ENCODE measurements at regions not wholly inside any gene's neighbourhood (a gene's known extent, or its start where the extent isn't known, plus 50 kb on each side); places are given as distances from the start of the nearest gene placed in this dataset.

DNA sequence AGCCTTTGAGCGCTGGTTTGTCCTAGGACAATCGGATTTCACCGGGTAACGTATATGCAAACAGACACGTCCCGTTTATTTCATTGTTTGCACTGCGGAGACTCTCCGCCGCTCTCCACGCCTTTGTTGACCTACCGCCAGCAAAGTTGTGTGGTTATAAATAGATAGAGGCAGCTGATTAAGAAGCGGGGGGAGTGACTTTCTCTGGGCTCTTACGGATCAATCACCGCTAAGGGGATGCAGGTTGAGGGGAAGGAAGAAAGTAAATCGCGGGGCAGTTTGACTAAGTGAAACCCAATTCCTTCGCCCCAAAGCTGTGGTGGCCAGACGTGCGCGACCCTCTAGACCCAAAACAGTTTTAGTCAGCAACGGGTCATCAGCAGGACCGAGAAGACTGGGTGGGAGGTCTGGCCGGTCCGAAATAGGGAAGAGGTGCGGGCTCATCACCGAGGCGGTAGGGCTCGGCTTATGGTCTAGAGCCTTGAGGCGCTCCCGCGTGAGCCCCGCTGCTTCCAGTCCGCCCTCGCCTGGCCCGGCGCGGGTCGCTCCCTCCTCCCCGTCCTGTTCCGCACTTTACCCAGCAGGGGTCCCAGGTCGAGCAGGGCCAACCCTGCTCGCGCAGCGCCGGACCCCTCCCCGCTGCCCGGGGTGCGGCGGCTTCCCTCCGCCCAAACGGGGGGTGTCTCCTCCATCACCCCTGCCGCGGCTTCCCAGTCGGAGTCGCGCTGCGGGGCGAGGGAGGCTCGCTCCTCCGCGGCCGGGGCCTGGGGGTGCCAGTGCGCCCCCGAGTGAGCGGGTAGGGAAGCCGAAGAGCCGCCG is 120.8 kb upstream of the RRP15 start:
- peak; percentile 6 for DNase-seq
- Mint-ChIP-seq H3K4me3 (peak overlapping the region; percentile 84), H3K27ac (no peak overlapping the region), H3K9me3 (no peaks in the 10 kb centered on the region), H3K36me3 (ENCODE audit: low read depth) (no peaks in the 10 kb centered on the region), H3K27me3 (ENCODE audit: insufficient read depth) (peaks cover 23% of the 10 kb centered on the region), H3K4me1 (ENCODE audit: low read depth) (peaks cover 11% of the 10 kb centered on the region)
- no peak for TF ChIP-seq CTCF (IDR thresholded peaks at IDR 0.05)

GRCh38 chr1:218164930-218165700 is 120.0 kb upstream of the RRP15 start:
- Mint-ChIP-seq H3K36me3 (ENCODE audit: low read depth) (no peaks in the 10 kb centered on the region), H3K4me3 (peak overlapping the region; percentile 72), H3K4me1 (ENCODE audit: low read depth) (peaks cover 11% of the 10 kb centered on the region), H3K9me3 (no peaks in the 10 kb centered on the region), H3K27ac (no peak overlapping the region), H3K27me3 (ENCODE audit: insufficient read depth) (peaks cover 24% of the 10 kb centered on the region)
- no peak for TF ChIP-seq CTCF (IDR thresholded peaks at IDR 0.05)
- DNase-seq = no peak

- H3K36me3 Mint-ChIP-seq (ENCODE audit: low read depth) = no peaks in the 10 kb centered on the region
- peak overlapping the region; percentile 72 for H3K4me3 Mint-ChIP-seq
- TF ChIP-seq CTCF (IDR thresholded peaks at IDR 0.05) = no peak
- H3K4me1 Mint-ChIP-seq (ENCODE audit: low read depth) = peaks cover 11% of the 10 kb centered on the region
- no peak overlapping the region for H3K27ac Mint-ChIP-seq
- H3K27me3 Mint-ChIP-seq (ENCODE audit: insufficient read depth) = peaks cover 24% of the 10 kb centered on the region
- no peak for DNase-seq
- H3K9me3 Mint-ChIP-seq = no peaks in the 10 kb centered on the region
Measured at GRCh38 chr1:218165701-218166114, 119.4 kb upstream of the RRP15 start.

DNA sequence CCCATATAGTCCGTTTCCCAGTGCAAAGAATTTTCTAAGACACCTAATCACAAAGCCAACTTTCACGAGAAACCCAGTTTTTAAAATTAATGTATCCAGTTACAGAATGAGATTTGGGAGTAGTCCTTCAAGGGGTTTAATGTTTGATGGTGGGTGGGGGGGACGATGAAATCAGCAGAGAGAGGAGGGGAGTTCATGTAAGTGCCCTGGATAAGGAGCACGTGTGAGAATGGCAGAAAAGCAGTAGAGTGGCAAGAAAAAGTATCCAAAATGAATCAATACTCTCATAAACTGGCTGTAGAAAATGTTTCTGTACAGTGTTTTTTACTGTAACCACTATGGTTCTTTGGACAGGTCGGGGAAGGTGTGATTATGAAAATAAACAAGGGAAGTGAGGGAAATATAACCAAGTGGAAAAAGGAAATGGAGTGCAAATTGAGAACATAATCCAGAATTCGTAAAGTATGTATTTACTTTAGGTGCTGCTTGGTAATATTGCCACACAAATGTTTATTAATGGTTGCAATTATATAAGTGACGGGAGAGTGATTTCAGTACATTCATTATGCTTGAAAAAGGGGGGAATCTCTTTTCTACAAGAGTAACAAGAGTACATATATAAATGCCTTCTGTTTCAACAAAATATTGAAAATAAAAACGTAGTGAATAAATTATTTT is 118.7 kb upstream of the RRP15 start:
- H3K36me3 Mint-ChIP-seq (ENCODE audit: low read depth) = no peaks in the 10 kb centered on the region
- H3K27me3 Mint-ChIP-seq (ENCODE audit: insufficient read depth) = peaks cover 24% of the 10 kb centered on the region
- H3K4me3 Mint-ChIP-seq = no peak overlapping the region
- no peaks in the 10 kb centered on the region for H3K9me3 Mint-ChIP-seq
- H3K4me1 Mint-ChIP-seq (ENCODE audit: low read depth) = peaks cover 11% of the 10 kb centered on the region
- DNase-seq = no peak
- H3K27ac Mint-ChIP-seq = no peak overlapping the region
- no peak for TF ChIP-seq CTCF (IDR thresholded peaks at IDR 0.05)

DNA sequence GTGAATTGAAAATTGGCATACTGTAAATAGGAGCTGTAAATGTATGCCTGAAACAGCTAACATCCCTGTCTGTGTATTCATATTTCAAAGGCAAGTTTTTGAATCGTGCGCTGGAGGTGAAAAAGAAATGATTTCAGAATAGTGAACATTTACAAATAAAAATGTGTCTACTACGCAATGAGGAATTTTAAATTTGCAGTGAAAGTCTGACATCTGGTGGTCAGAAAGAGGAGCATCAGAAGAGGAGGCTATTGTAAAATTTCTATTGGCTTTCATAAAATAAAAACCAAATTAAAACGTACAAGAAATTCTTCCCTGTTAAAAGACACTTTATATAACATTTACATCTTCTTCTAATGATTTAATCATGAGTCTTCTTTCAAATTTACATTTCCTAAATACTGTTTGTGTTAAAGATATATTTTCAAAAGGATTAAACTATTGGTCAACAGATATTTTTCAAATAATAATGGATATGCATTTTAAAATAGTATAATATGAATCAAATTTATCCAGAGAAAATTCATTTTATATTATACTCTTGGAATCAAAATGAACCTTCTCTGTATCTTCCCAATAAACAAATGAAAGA is 113.7 kb upstream of the RRP15 start:
- H3K4me1 Mint-ChIP-seq (ENCODE audit: low read depth) = no peaks in the 10 kb centered on the region
- no peak overlapping the region for H3K27ac Mint-ChIP-seq

More for the DNA sequence above, 113.7 kb upstream of the RRP15 start:
- peak; percentile 28 for DNase-seq
- Mint-ChIP-seq H3K4me3 (no peak overlapping the region), H3K9me3 (no peaks in the 10 kb centered on the region), H3K36me3 (ENCODE audit: low read depth) (no peaks in the 10 kb centered on the region), H3K27me3 (ENCODE audit: insufficient read depth) (peaks cover 12% of the 10 kb centered on the region)
- TF ChIP-seq CTCF (IDR thresholded peaks at IDR 0.05) = peak; percentile 90

Measured in HFFc6 (cell line).